SK-N-SH treated with all-trans-retinoic acid at 6 μM for 48 hours (cell line): ENCODE measurements at regions not wholly inside any gene's neighbourhood (a gene's known extent, or its start where the extent isn't known, plus 50 kb on each side); places are given as distances from the start of the nearest gene placed in this dataset.

Source experiments
- CREB5 ChIP-seq: fragments of 250-450 bp; sonication (Bioruptor Pico); IDR thresholded peaks from 2 replicates; pipeline ENCODE4 v1.5.1; 2020; ENCODE audit warnings: low read depth, mild to moderate bottlenecking, moderate library complexity
- CSDC2 ChIP-seq: fragments of 250-450 bp; sonication (Bioruptor Pico); IDR thresholded peaks from 2 replicates; pipeline ENCODE4 v1.5.0; 2020; ENCODE audit warnings: mild to moderate bottlenecking, moderate library complexity
- CSRNP3 ChIP-seq: fragments of 250-450 bp; sonication (Bioruptor Pico); IDR thresholded peaks from 2 replicates; pipeline ENCODE4 v1.5.1; 2021; ENCODE audit warnings: mild to moderate bottlenecking, moderate library complexity
- OSR1 ChIP-seq: fragments of 250-450 bp; sonication (Bioruptor Pico); IDR thresholded peaks from 2 replicates; pipeline ENCODE4 v1.8.0; 2022; ENCODE audit warnings: moderate library complexity, mild to moderate bottlenecking, inconsistent platforms
- PATZ1 ChIP-seq: fragments of 250-450 bp; sonication (Bioruptor Pico); IDR thresholded peaks from 2 replicates; pipeline ENCODE4 v1.8.0; 2020; ENCODE audit warnings: mild to moderate bottlenecking, moderate library complexity, borderline replicate concordance
- POU6F1 ChIP-seq: fragments of 250-450 bp; sonication (Bioruptor Pico); IDR thresholded peaks from 2 replicates; pipeline ENCODE4 v1.8.0; 2021; ENCODE audit warnings: low read depth, mild to moderate bottlenecking, moderate library complexity, borderline replicate concordance
- SNAI2 ChIP-seq: fragments of 250-450 bp; sonication (Bioruptor Pico); IDR thresholded peaks from 2 replicates; pipeline ENCODE4 v1.5.0; 2020; ENCODE audit warnings: mild to moderate bottlenecking, moderate library complexity
- TSHZ2 ChIP-seq: fragments of 250-450 bp; sonication (Bioruptor Pico); IDR thresholded peaks from 2 replicates; pipeline ENCODE4 v1.5.0; 2020; ENCODE audit warnings: mild to moderate bottlenecking, moderate library complexity
- ZFP3 ChIP-seq: fragments of 250-450 bp; sonication (Bioruptor Pico); IDR thresholded peaks from 2 replicates; pipeline ENCODE4 v1.5.0; 2020; ENCODE audit warnings: mild to moderate bottlenecking, moderate library complexity
- ZFP30 ChIP-seq: fragments of 450-650 bp; formaldehyde crosslinking; IDR thresholded peaks from 2 replicates; pipeline ENCODE4 v1.5.0; 2022; ENCODE audit warnings: mild to moderate bottlenecking, moderate library complexity
- ZNF70 ChIP-seq: fragments of 450-650 bp; formaldehyde crosslinking; IDR thresholded peaks from 2 replicates; pipeline ENCODE4 v1.5.0; 2020; ENCODE audit warnings: mild to moderate bottlenecking, moderate library complexity
- ZNF8 ChIP-seq: fragments of 450-650 bp; formaldehyde crosslinking; IDR thresholded peaks from 2 replicates; pipeline ENCODE4 v1.5.0; 2020; ENCODE audit warnings: mild to moderate bottlenecking, moderate library complexity

- TF ChIP-seq ZNF8 (CRISPR knock-in tag) (no peak), CREB5 (no peak), CSRNP3 (CRISPR knock-in tag) (no peak), ZNF70 (CRISPR knock-in tag) (no peak), ZFP30 (CRISPR knock-in tag) (no peak), SNAI2 (CRISPR knock-in tag) (no peak), PATZ1 (CRISPR knock-in tag) (no peak), OSR1 (CRISPR knock-in tag) (no peak), POU6F1 (CRISPR knock-in tag) (no peak), CSDC2 (no peak), ZFP3 (CRISPR knock-in tag) (no peak), TSHZ2 (no peak)
These were observed 181.9 kb downstream of the TMEM26 start for GRCh38 chr10:61271127-61271780.
